Activated effector memory CD4-positive, alpha-beta T cell treated with Interleukin-2 at 50 U/mL for 16 hours (primary cell): ENCODE measurements at regions not wholly inside any gene's neighbourhood (a gene's known extent, or its start where the extent isn't known, plus 50 kb on each side); places are given as distances from the start of the nearest gene placed in this dataset.

ENCODE experiments used
- DNase-seq: peaks from one replicate; pipeline ENCODE4 v3.0.0-alpha.2; 2020

DNA sequence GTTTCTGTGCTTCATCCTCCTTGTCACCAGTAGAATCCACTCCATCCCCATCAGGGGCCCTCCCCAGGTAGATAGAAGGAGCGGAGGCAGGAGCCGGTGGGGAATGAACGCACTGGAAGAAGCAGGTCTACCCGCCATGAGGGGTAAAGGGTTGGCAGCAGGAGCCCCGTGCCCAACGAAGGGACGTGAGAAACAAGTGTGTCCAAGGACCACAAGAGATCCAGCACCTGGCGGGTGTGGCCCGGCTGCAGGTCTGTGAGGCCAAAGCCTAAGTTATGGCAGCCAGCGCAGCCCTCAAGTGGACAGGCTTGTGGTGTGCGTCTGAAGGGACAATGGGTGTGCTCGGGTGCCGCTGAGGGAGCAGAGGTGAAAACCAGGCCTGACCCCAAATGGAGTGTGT is 94.3 kb downstream of the IRX2 start:
- DNase-seq: no peak

DNA sequence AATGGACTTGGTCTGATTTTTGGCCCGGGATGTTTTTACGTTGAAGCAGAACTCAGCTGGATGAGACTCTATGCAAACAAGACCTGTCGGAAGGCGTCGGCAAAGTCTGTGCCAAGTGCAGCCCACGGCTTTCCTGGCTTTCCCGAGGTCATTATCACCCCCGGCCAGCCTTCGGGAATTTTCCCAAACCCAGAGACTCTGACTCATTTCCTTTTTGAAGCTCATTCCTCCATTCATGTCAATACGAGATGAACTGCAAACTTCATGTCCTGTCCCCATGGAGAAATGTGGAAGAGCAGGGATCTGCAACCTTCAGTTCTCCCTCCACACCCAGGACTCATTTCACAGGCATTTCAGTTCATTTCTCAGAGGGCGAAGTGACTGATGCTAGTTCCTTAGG is 95.3 kb downstream of the IRX2 start:
- no peak for DNase-seq

DNA sequence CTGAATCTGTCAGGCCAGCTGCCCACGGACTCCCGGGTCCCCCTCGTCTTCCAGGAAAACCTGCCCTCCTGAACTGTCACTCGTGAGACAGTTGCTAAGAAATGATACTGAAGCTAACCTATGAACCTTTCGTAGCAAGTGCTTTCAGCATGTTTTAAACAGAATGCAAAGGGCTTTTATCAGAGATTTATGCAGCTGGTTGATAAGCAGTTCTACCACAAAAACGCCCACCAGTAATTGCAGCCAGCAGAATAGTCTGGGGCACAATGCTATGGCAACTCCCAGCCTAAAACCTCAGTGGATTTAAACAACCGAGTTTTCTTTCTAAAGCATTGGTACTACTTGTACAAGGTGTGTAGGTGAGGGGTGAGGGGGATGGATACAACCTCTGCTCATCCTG is 97.5 kb downstream of the IRX2 start:
- no peak for DNase-seq

DNA sequence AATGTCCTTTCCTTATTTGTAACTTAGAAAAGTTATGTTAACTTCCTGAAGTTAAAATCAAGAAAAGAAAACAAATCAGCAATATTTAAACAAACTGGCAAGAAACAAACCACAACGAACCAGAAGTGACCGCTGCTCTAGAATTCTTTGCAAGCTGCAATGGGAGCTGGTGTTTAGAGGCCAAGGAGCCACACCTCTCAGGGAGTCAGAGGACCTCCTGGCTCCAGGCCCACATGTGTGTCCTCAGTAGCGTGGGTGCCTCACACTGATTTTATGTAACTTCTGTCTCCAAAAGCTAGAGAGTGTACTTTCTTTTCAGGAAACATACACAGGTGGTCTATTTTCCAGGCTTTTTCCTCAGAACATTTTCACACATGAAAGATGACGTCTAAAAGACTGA is 100.4 kb downstream of the IRX2 start:
- DNase-seq: no peak

DNA sequence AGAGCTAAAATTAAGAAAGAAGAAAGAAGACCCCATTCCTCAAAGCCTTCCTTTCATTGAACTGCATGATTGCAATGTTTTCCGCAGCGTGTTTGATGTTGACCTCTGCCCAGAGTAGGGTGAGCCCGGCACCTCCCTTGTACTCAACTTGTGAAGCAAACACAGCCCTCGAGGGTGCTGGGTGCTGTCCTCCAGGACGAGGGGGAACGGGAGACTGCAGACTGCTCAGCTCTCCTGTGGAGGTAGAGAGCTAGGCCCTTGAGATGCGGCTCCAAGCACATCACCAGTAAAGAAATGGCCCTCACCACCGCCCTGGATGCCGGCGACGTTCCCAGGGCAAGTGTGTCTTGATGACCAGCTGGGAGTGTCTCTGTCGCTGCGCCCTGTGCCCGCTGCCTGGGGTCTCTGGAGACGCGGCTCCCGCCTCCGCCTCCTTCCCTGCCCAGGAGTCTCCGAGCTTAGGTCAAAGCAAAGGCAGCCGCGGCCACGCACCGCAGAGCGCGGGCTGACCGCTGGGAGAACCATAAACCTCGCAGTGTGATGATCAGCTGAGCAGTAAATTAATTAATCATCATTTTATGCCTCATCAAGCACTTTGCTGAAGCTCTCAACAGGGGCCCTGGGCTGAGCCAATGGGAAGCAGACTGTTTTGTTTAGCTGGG is 108.7 kb downstream of the IRX2 start:
- no peak for DNase-seq

DNA sequence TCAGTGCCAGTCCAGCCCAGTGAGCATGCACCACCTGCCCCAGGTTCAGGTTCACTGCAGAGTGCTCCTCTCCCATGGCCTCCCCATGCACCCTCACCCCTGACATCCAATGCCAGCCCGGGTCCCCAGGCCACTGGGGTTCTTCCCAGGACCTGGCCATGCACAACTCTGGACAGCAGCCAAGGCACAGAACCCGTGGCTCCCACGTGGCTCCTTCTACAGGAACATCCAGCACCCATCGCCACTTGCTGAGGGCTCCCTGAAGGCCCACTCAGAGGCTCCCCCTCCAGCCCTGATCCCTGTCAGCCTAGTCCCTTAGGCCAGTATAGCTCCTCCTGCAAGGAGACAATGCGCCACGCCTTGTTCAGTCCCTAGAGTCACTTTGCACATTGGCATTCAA is 110.8 kb downstream of the IRX2 start:
- DNase-seq: no peak

DNA sequence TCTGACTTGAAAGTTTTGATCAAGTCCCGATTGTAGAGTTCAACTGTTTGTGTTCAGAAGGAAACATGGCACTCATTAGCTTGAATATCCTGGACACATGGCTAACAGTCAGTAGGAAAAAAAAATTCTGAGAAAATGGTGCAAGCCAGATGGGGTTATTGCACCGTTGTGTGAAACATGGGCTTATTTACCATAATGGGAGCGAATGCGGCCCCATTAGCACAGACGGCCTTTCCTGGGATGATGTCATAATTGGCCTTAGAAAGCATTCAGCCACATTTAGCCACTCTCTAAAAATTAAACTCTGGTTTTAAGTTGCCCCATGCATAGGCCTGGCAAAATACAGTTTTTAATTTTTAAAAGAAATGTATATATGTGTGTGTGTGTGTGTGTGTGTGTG is 112.1 kb downstream of the IRX2 start:
- DNase-seq: no peak

DNA sequence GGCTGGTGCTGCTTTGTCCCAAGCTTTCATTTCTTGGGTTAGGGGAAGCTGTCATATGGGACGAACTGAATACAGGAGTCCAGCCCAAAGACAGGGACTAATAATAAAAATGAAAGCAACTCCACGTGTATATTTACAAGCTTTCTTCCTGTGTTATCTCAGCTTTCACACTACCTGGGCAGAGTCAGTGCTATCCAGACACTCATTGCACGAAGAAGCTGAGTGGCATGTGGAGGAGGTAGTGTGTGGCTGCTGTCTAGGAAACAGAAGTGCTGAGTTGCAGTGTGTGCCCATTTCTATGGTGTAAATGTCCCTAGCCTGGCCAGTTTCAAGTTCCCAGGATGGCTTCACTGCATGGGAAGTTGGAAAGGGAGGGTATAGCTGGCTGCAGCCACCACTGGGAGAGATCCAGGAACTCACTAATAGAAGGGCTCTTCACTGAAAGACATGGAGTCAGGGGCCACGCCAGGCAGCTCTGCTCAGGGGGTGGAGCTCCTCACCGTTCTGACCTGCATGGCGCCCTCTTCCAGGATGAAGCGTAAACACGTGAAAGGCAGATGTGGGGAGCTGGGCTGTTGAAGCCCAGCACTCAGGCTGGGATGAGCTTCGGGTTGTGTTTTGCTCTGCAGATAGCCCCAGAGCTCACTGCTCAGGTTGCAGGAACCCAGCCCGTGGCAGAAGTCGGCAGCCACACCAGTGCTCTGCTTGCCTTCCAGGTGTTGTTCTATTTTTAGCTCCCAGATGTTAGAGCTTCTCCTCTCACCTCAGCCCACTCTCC is 116.9 kb downstream of the IRX2 start:
- no peak for DNase-seq

DNA sequence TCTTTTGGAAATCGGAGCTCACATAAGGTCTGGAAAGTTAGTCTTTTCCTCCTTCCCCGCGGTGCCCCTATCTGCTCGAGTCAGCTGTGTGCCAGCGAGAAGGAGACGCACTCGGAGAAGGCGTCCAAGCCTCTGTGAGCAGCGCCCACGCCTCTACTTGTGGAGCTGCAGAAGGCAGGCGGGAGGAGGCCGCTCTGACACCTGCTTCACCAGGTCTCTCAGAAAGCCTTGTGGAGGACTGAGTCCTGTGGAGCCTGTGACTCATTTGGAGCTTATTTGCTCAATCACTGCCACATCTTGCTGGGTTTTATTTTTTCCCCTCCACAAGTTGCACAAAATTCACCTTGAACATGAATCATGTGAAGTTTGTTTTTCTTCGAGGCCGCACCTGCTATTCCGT is 117.5 kb downstream of the IRX2 start:
- no peak for DNase-seq

DNA sequence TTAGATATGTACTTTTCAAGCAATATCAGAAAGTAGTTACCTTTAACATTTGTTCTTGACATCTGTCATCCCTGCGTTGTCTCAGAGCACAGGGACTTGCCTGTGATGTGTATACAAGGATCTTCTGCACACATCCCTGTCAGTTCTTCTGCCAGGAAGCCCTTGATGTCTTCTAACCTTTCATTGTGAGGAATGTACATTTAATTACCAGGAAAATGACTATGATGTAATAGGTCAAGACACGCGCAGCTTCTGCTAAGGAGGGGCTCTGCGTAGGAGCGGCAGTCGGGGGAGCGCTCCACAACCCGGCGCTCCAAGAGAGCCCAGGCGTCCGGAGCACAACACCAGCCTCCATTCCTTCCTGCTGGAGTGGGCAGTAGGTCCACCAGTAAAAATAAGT is 119.7 kb downstream of the IRX2 start:
- DNase-seq: no peak

DNA sequence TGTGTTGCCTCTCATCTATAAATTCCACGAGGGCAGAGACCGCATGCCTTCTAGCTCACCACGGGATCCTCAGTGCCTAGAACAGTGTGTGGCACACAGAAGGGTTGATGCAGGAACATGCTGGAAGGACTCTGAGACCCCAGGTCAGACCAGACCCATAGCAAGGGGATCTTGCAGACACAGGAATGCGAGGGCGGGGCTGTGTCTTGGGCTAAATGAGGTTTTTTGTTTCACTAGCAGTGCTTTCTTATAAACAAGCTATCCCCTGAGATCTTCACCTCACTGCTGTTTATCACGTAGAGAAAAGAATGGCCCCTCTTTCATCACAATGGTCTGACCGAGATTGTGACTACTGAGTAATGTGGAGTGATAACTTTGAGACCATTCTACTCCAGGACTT is 122.4 kb downstream of the IRX2 start:
- DNase-seq: no peak

DNA sequence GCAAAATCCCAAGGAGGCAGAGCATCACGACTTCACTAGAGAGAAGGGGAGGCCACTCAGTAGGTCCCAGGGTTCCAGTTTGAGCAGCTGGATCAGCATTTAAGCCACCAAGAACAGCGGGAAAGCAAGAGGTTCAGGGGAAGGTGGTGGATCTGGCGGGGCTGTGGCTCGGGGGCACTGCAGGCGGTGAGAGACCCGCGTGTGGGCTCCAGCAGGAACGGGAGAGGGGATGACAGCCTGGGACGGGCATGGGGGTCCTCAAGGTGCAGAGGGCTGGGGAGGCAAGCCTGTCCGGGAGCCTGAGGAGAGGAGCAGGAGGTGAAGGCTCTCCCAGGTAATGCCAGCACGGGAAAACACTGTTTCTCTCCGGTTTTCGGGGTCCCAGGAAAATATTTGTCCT is 123.6 kb downstream of the IRX2 start:
- no peak for DNase-seq

DNA sequence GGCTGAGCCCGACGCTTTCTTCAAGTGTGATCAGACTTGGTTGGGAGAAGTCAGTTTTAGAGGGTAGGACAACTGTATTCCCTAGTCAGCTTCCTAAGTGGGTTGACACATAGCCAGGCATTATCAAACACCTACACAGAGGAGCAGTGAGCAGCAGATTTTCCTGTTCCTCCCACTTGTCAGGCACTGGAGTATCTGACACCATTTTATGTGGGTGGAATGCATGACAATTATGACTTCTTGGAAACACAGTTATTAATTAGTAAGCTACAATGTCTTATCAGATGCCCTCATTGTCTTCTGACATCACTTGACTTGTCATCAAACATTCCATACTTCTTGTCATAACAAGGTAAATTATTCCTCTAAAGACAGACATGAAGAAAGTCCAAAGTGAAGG is 124.9 kb downstream of the IRX2 start:
- no peak for DNase-seq

DNA sequence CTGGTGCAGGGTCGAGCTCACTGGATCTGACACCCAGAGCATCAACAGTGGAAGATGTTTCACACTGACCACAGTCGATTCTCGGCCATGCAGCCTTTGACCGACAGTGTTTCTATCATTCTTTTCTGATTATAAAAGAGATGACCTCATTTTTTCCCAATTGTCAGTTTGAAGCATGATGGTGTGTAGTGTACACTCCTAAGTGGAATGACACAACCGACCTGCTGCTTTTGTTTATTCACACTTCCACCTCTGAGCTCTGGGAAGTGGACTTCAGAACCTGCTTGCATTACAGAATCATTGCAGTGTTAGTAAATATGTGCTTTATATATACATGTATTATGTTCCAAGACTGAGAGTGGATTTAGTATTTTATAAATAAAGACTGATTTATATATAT is 128.6 kb downstream of the IRX2 start:
- DNase-seq: no peak

DNA sequence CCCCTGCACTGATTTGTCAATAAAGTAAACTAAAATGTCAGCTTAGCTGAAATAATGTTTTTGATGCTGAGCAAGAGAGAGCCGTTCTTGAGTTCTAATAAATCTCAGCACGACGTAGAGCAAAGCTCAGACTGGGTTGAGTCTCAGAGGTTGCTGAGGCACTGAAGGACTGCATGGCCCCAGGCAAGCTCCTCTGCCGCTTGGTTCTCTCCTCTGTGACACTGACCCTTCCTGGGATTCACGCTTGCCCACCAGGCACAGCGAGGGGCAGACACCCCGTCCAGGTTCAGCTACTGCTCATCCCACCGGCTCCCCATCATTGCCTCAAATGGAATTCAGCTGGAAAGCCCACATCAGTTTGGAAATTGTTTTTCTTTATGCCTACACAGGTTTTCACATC is 129.8 kb downstream of the IRX2 start:
- DNase-seq: no peak

DNA sequence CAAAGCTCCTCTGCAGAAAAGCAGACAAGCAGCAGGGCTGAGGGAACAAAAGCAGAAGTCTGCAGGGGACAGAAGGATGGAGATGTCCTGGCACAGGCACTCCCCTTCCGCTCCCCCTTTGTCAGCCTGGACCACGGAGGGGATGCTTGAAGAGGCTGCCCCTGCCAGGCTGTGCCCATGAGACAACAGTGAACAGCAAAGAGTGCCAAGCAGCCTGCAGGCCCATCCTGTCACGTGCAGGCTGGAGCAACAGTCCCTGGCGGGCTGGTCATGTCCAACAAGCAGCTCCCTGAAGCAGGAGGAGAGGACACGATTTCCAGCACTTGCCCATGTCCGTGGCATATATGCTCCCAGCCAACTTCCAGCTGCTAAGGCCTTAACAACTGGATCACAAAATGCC is 132.3 kb downstream of the IRX2 start:
- no peak for DNase-seq

DNA sequence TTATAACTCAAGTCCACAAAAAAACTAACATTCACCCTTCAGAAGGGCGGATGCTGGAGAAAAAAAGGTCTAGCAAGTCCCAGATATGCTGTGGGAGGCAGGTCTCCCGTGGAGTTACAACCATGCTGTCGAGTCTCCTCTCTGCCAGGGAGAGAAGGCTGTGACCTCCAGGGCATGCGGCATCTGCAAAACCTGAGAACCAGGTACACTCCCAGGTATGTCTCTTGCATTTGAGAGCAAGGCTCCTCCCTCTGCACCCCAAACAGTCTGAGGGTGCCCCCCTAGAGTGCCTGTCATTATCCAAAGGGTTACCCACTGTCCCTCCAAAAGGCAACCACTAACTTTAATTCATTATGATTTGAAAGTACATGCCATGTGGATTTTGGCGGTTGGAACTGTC is 134.0 kb downstream of the IRX2 start:
- no peak for DNase-seq

DNA sequence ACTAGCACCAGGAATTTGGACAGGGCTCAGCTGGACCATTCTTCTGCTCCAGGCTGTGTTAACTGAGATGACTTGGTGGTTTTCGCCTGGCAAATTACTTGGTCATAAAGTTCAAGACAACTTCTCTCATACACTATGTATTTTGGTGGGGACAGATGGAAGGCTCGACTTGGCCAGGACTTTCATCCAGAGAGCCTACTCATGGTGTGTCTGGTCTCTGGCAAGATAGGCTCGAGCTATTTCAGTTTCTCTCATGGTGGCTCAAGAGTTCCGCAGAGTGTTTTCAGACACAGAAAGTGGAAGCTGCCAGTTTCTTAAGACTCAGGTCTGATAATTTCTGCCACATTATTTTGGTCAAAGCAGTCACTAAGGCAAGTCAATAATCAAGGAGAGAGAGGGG is 135.6 kb downstream of the IRX2 start:
- DNase-seq: no peak

DNA sequence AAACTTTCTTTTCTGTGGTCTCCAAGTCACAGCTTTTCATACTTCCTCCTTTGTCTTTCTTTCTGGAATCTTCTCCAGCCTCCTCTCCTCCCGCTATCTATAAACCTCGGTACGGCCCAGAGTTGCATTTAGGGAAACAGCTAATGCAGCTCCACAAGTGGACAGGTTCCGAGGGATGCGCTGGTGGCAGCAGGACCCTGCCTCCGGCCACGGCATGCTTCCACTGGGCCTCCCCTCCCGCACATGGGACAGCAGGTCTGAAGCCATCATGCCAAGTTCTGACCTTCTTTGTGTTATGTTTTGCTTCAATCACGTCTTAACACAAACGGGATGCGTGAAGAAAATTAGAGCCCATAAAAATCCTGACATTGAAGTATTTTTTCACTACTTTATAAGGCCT is 136.9 kb downstream of the IRX2 start:
- DNase-seq: no peak

DNA sequence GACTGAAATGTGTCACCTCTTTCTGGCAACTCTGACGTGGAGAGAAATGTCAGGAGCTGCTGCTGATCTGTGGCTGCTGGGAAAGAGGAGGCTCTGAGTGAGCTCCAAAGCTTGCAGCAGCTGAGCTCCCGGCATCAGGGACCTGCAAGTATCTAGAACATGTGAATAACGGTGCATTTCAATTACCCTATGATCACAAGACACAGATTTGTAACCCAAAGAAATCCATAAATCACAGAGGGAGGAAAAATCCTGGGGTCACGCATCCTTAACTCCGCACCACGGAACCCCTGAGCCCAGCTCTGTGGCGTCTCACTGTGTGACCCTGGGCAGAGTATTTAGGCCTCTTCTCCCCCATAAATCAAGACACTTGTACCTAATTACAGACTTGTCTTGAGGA is 139.8 kb downstream of the IRX2 start:
- DNase-seq: no peak

DNA sequence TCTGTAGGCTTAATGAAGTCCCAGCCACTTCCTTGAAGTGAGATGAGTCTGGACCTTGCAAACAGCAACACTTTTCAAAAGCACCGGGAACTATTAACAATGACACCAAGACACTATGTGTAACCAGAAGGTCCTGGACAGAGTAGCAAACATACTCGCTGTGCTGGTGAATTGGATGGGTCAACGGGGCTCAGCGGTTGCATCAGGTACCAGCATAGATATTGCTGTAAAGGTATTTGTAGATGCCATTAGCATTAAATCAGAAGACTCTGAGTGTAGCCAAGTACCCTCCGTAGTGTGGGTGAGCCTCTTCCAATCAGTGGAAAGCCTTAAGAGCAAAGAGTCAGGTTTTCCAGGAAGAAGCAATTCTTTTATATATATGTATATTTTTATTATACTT is 140.5 kb downstream of the IRX2 start:
- DNase-seq: no peak

DNA sequence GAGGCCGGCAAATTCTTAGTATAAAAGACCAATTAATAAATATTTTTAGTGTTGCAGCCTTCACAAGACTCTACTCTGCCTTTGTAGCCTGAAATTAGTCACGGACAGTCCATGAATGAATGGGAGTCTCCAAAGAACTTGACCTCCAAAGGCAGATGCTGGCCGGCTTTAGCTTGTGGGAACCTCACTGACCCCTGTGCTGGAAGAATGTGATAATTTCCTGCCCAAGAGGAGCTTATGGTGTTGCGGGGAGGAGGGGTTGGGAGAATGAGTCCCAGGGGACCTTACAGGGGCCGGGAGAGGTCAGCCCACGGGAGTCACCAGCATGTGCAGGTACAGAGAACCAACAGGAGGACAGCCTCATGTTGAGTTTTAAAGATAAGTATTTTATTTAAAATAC is 143.1 kb downstream of the IRX2 start:
- no peak for DNase-seq

DNA sequence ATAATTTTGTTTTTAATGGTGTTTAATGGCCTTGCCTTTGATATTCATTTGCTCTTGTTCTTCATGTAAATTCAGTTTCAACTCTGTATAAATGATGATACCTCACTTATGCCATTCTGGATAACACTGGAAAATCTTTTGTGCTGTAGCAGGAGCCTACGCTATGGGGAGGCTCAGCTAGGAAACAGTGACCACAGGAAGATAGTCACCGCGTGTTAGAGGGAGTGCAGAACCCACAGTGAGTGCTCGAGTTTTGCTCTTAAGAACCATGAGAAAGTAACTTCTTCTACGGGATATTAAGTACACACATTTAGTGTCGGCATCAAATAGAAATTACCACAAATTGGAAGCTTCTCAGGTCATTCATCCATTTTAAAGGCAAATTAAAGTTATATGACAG is 143.9 kb downstream of the IRX2 start:
- DNase-seq: no peak

DNA sequence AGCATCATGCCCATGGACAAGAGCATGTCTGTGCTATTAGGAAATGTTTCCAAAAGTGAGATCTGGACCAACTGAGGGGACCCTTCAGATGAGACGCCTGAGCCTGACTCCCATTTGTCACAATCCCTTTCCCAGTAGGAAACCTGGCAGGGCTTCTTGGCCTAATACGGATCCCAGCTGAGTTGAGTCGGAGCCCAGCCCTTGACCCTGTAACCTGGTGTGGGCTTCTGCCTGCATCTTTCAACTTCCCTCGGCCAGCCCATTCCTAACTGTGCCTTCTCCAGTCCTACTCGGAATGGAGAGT is 148.3 kb downstream of the IRX2 start:
- DNase-seq: no peak
